GM12892 (cell line): ENCODE measurements at regions not wholly inside any gene's neighbourhood (a gene's known extent, or its start where the extent isn't known, plus 50 kb on each side); places are given as distances from the start of the nearest gene placed in this dataset.

Experiments used
- POLR2A ChIP-seq: IDR thresholded peaks from 2 replicates; pipeline ENCODE4 v1.6.1; 2011; ENCODE audit warnings: low read depth, low read length, control low read depth
- POLR2AphosphoS5 ChIP-seq: IDR thresholded peaks from 2 replicates; pipeline ENCODE4 v1.6.1; 2011; ENCODE audit warnings: low read depth, low read length, control low read depth
- TAF1 ChIP-seq: IDR thresholded peaks from 2 replicates; pipeline ENCODE4 v1.6.1; 2011; ENCODE audit warnings: low read depth, mild to moderate bottlenecking, control low read depth, low read length, borderline replicate concordance

DNA sequence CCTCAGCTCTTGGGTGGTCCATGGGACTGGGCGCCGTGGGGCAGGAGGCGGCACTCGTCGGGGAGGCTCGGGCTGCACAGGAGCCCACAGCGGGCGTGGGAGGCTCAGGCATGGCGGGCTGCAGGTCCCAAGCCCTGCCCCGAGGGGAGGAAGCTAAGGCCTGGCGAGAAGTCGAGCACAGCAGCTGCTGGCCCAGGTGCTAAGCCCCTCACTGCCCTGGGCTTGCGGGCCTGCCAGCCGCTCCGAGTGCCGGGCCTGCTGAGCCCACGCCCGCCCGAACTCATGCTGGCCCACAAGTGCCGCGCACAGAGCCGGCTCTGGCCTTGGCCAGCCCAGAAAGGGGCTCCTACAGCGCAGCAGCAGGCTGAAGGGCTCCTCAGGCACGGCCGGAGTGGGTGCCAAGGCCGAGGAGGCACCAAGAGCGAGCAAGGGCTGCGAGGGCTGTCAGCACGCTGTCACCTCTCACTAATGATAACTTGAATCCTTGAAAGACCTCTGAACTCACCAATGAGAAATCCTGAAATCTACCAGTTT lies 1506.8 kb upstream of the WWC1 start:
- TF ChIP-seq POLR2A = no peak
- no peak for TF ChIP-seq POLR2AphosphoS5
- no peak for TF ChIP-seq TAF1
